RWPE2 (cell line): ENCODE measurements at regions not wholly inside any gene's neighbourhood (a gene's known extent, or its start where the extent isn't known, plus 50 kb on each side); places are given as distances from the start of the nearest gene placed in this dataset.

Experiments
- ATAC-seq: fragments of 200-7000 bp; cut with Tn5 transposase; 3 replicates; pipeline ENCODE4 v1.9.1; 2021; ENCODE audit warnings: low read depth
- DNase-seq: peaks from one replicate; pipeline ENCODE4 v3.0.0-alpha.2; 2020; ENCODE audit warnings: low spot score
- H3K27ac ChIP-seq: fragments of 450-650 bp; 2 replicates; pipeline ENCODE4 v1.5.1; 2017; ENCODE audit warnings: mild to moderate bottlenecking; ENCODE audit not compliant: poor library complexity, severe bottlenecking
- H3K27me3 ChIP-seq: fragments of 250-450 bp; sonication (Bioruptor Pico); 2 replicates; pipeline ENCODE4 v1.5.1; 2021; ENCODE audit warnings: mild to moderate bottlenecking, moderate library complexity; ENCODE audit not compliant: insufficient read depth, poor library complexity, severe bottlenecking
- H3K36me3 ChIP-seq: fragments of 250-450 bp; sonication (Bioruptor Pico); 2 replicates; pipeline ENCODE4 v1.5.1; 2020; ENCODE audit warnings: low read depth, mild to moderate bottlenecking, moderate library complexity
- H3K4me1 ChIP-seq: fragments of 250-450 bp; sonication (Bioruptor Pico); 2 replicates; pipeline ENCODE4 v1.5.1; 2021; ENCODE audit warnings: mild to moderate bottlenecking, moderate library complexity; ENCODE audit not compliant: insufficient read depth, poor library complexity, severe bottlenecking
- H3K4me3 ChIP-seq: fragments of 250-450 bp; sonication (Bioruptor Pico); 2 replicates; pipeline ENCODE4 v1.5.1; 2021; ENCODE audit warnings: mild to moderate bottlenecking, moderate library complexity; ENCODE audit not compliant: severe bottlenecking
- H3K9me3 ChIP-seq: fragments of 250-450 bp; sonication (Bioruptor Pico); 2 replicates; pipeline ENCODE4 v1.5.1; 2021; ENCODE audit warnings: mild to moderate bottlenecking, moderate library complexity; ENCODE audit not compliant: severe bottlenecking
- CTCF ChIP-seq: fragments of 450-650 bp; IDR thresholded peaks from one replicate; pipeline ENCODE4 v1.5.1; 2017; ENCODE audit warnings: mild to moderate bottlenecking, moderate library complexity; ENCODE audit not compliant: poor library complexity, severe bottlenecking

DNA sequence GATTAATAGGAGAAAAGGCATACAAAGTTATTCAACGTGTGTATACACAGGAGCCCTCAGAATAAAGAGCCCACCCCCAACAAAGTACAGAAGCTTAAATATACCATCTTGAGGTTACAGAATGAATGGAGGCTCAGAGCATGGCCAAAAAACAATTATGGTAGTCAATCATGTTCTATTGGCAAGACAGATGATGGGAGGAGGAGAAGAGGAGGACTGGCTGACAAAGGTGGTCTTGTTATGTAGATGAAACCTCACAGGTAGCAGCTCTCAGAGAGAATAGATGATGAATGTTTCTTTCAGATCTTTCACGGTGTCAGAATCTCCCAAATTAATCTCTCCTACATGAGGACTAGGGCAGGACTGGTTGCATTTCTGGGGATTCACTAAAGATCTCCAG is 66.0 kb downstream of the ARL4C start:
- Histone ChIP-seq H3K36me3 (no peaks in the 10 kb centered on the region), H3K9me3 (no peaks in the 10 kb centered on the region), H3K4me1 (no peaks in the 10 kb centered on the region), H3K27me3 (no peaks in the 10 kb centered on the region), H3K4me3 (no peak overlapping the region), H3K27ac (no peak overlapping the region)
- ATAC-seq (no peak), DNase-seq (no peak)
- no peak for TF ChIP-seq CTCF

DNA sequence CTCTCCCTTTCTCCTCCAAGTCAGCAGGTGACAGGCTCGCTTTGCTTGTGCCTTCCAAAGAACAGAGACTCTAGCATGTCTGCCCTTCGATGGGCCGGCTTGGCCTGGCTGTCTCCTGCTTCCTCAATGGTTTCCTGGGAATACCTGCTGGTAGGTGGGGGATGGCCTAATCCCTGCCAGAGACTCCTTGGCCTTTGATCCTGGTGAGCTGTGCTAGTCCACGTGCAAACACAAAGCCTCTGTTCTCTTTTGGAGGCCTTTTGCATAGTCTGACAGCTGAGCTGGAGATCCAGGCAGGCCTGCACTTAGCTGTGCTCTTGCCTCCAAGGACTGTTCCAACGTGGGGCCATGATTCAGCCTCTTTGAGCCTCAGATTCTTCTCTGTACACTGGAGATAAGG is 67.6 kb downstream of the ARL4C start:
- Histone ChIP-seq H3K4me1 (no peaks in the 10 kb centered on the region), H3K9me3 (no peaks in the 10 kb centered on the region), H3K4me3 (no peak overlapping the region), H3K27ac (no peak overlapping the region), H3K27me3 (no peaks in the 10 kb centered on the region), H3K36me3 (no peaks in the 10 kb centered on the region)
- no peak for DNase-seq
- no peak for ATAC-seq
- TF ChIP-seq CTCF, result no peak

GRCh38 chr2:234427081-234428061 is 69.5 kb downstream of the ARL4C start:
- Histone ChIP-seq H3K4me1 (peaks cover 14% of the 10 kb centered on the region), H3K27me3 (no peaks in the 10 kb centered on the region), H3K27ac (no peak overlapping the region), H3K9me3 (no peaks in the 10 kb centered on the region), H3K36me3 (no peaks in the 10 kb centered on the region), H3K4me3 (no peak overlapping the region)
- no peak for DNase-seq
- TF ChIP-seq CTCF, result no peak
- no peak for ATAC-seq

- H3K27me3 ChIP-seq, result no peaks in the 10 kb centered on the region
- no peak for TF ChIP-seq CTCF
- H3K4me3 ChIP-seq, result no peak overlapping the region
- H3K9me3 ChIP-seq, result no peaks in the 10 kb centered on the region
- H3K4me1 ChIP-seq, result peaks cover 20% of the 10 kb centered on the region
- no peak for DNase-seq
- no peak overlapping the region for H3K27ac ChIP-seq
- no peaks in the 10 kb centered on the region for H3K36me3 ChIP-seq
- ATAC-seq, result no peak
Observed at GRCh38 chr2:234426616-234427015, 70.3 kb downstream of the ARL4C start.
